Epithelial cell of prostate (primary cell): ENCODE measurements at regions not wholly inside any gene's neighbourhood (a gene's known extent, or its start where the extent isn't known, plus 50 kb on each side); places are given as distances from the start of the nearest gene placed in this dataset.

Experiments used
- DNase-seq: peaks from one replicate; pipeline ENCODE4 v3.0.0-alpha.2; 2011; ENCODE audit warnings: low read depth, low spot score
- H3K27ac ChIP-seq: fragments of 450-650 bp; 2 replicates; pipeline ENCODE4 v1.5.1; 2017; ENCODE audit warnings: mild to moderate bottlenecking

- DNase-seq: no peak
Measured at GRCh38 chr15:62588938-62589670, 424.0 kb upstream of the C2CD4B start.

GRCh38 chr15:62591842-62592838 lies 427.1 kb upstream of the C2CD4B start:
- no peak overlapping the region for H3K27ac ChIP-seq
- DNase-seq: no peak

More at GRCh38 chr15:62588938-62589670, 424.0 kb upstream of the C2CD4B start:
- no peak overlapping the region for H3K27ac ChIP-seq

- no peak for DNase-seq
Measured at GRCh38 chr15:62592920-62593319, 427.8 kb upstream of the C2CD4B start.

GRCh38 chr15:62593681-62594399 lies 428.8 kb upstream of the C2CD4B start:
- no peak for DNase-seq
- H3K27ac ChIP-seq: no peak overlapping the region

More at GRCh38 chr15:62592920-62593319, 427.8 kb upstream of the C2CD4B start:
- H3K27ac ChIP-seq: no peak overlapping the region

- DNase-seq: no peak
- H3K27ac ChIP-seq: no peak overlapping the region
Measured at GRCh38 chr15:62598217-62598616, 433.1 kb upstream of the C2CD4B start.

- no peak overlapping the region for H3K27ac ChIP-seq
Measured at GRCh38 chr15:62599791-62600777, 435.0 kb upstream of the C2CD4B start.

GRCh38 chr15:62601777-62602545 lies 436.9 kb upstream of the C2CD4B start:
- H3K27ac ChIP-seq: no peak overlapping the region
- DNase-seq: no peak

More at GRCh38 chr15:62599791-62600777, 435.0 kb upstream of the C2CD4B start:
- no peak for DNase-seq

- DNase-seq: peak; percentile 83
- H3K27ac ChIP-seq: peak overlapping the region; percentile 67
Measured at GRCh38 chr15:62603742-62604141, 438.7 kb upstream of the C2CD4B start.

GRCh38 chr15:62605282-62605681 lies 437.3 kb upstream of the TPM1 start:
- no peak overlapping the region for H3K27ac ChIP-seq
- no peak for DNase-seq

- peak; percentile 83 for DNase-seq
- peak overlapping the region; percentile 78 for H3K27ac ChIP-seq
Measured at GRCh38 chr15:62606376-62607113, 436.0 kb upstream of the TPM1 start.

- H3K27ac ChIP-seq: peak overlapping the region; percentile 78
Measured at GRCh38 chr15:62607114-62607462, 435.5 kb upstream of the TPM1 start.

GRCh38 chr15:62607643-62608042 lies 434.9 kb upstream of the TPM1 start:
- H3K27ac ChIP-seq: no peak overlapping the region
- peak; percentile 49 for DNase-seq

More at GRCh38 chr15:62607114-62607462, 435.5 kb upstream of the TPM1 start:
- no peak for DNase-seq

GRCh38 chr15:62608369-62608768 lies 434.2 kb upstream of the TPM1 start:
- DNase-seq: no peak
- H3K27ac ChIP-seq: no peak overlapping the region

GRCh38 chr15:62610265-62610869 lies 432.2 kb upstream of the TPM1 start:
- H3K27ac ChIP-seq: no peak overlapping the region
- no peak for DNase-seq

- DNase-seq: no peak
- H3K27ac ChIP-seq: no peak overlapping the region
Measured at GRCh38 chr15:62611002-62611401, 431.5 kb upstream of the TPM1 start.

- DNase-seq: no peak
Measured at GRCh38 chr15:62612183-62612733, 430.3 kb upstream of the TPM1 start.

GRCh38 chr15:62612771-62613170 lies 429.8 kb upstream of the TPM1 start:
- H3K27ac ChIP-seq: no peak overlapping the region
- DNase-seq: no peak

More at GRCh38 chr15:62612183-62612733, 430.3 kb upstream of the TPM1 start:
- no peak overlapping the region for H3K27ac ChIP-seq
